GM21515 (cell line): ENCODE measurements at regions not wholly inside any gene's neighbourhood (a gene's known extent, or its start where the extent isn't known, plus 50 kb on each side); places are given as distances from the start of the nearest gene placed in this dataset.
"Not testable (repeated sequence)": the region's sequence is repeated elsewhere in the genome, so short reads cannot be mapped to it uniquely, and the experiment has no call there.

Experiments used
- ATAC-seq: cut with Tn5 transposase; IDR thresholded peaks from one replicate; pipeline ENCODE4 v1.9.1; 2021; ENCODE audit not compliant: unreplicated experiment

DNA sequence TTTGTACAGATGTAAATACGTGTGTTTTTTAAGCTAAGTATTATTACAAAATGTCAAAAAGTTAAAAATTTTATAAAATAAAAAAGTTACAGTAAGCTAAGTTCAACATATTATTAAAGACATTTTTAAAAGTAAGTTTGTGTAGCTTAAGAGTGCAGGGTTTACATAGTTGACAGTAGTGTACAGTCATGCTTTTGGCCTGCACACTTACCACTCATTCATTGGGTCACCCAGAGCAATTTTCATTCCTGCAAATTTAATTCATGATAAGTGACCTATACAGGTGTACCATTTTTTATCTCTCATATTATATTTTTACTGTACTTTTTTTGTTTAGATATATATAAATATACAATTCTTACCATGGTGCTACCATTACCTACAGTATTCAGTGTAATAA lies 769.9 kb upstream of the SLITRK6 start:
- ATAC-seq = no peak

DNA sequence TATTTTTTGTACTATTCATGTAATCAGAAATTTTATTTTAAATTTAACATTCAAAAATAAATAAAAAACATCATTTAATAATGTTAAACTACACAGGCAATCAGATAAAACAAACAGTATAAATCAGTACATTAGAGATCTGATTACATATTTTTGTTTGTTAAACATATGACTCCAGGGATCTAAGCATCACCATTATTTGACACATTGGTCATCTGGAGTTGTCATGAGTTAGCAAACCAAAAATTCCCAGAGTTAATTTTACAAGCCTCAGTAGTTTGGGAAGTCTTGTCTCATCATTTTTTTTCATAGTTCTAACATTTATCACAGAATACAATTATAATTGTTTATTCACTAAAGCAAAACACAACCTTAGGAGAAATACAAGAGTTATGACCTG lies 770.8 kb upstream of the SLITRK6 start:
- no peak for ATAC-seq

DNA sequence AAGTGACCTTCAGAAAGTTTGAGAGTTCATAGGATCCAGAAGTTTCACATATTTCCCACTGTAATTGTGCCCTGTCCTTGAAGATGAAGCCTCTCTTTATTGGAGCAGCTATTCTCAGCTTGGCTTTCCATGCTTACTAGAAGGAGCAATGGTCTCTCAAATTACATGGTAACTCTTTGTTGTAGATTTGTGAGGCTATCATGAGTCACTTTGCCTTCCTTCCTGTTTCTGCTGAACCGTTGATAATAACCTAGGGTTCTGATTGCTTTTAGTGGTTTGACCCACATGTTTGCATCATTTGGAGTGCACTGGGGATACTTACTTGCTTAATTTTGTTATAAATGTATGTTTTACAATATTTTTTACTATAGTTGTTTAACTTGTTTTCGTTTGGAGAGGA lies 772.9 kb upstream of the SLITRK6 start:
- no peak for ATAC-seq

DNA sequence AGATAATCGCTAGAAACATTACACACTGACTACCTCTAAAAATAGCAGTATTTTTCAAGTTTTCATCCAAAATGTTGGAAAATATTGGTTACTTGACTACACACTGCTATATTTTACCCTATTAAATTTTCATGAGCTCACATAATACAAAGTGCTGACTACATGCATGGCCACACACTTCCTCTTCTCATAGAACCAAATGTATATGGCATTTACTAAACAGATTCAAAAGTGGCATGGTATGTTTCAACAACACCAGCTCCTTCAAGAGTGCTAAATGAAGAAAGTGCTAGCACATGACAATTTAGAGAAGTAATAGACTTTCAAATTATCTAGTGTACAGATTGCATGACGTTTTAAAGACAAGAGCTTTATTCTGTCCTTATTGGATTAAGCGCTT lies 780.4 kb upstream of the SLITRK6 start:
- no peak for ATAC-seq

DNA sequence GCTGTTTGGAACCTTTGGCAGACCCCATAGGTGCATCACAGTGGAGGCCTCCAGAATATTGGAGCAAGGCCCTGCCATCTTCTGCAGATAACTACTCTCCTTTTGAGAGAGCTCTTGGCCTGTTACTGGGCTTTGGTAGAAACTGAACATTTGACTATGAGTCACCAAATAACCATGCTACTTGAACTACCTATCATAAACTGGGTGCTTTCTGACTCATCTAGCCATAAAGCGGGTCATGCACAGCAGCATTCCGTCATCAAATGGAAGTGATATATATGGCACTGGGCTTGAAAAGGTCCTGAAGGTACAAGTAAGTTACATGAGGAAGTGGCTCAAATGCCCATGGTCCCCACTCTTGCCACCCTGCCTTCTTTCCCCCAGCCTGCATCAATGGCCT lies 782.5 kb upstream of the SLITRK6 start:
- no peak for ATAC-seq

DNA sequence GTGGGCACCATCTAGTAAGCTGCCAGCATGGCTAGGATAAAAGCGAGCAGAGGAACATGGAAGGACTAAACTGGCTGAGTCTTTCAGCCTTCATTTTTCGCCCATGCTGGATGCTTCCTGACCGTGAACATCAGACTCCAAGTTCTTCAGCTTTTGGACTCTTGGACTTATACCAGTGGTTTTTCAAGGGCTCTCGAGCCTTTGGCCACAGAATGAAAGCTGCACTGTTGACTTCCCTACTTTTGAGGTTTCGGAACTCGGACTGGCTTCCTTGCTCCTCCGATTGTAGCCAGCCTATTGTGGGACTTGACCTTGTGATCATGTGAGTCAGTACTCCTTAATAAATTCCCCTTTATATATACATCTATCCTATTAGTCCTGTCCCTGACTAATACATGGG lies 785.1 kb upstream of the SLITRK6 start:
- ATAC-seq = no peak

DNA sequence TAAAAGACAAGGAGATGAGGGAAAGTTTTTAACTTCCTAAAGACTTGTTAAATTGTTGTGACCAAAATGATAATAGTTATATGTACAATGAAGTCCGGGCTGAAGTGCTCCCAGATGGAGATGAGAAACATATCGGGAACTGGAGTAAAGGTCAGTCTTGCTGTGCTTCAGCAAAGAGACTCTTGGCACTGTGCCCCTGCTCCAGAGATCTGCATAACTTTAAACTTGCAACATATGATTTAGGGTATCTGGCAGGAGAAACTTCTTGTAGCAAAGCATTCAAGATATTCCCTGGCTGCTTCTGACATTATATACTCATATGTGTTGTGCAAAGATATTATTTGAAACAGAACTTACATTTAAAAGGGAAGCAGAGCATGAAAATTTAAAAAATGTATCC lies 786.6 kb upstream of the SLITRK6 start:
- ATAC-seq = no peak

DNA sequence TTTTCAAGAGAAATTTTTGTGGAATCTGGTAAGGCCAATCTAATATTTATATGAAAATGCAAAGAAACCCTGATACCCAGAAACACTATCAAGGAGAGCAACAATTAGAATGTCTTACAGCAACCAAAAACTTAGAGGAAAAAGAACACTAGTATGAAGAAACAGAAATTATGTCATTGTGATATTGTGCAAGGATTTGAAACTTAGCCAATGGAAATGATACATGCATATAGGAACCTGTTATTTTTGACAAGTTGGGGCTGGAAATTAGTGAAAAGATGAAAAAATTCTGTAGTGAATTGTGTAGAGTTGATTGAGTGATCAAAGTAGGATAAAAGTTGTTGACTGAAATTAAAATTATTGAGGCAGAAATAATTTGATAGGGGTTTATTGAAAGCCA lies 792.6 kb upstream of the SLITRK6 start:
- ATAC-seq = no peak

DNA sequence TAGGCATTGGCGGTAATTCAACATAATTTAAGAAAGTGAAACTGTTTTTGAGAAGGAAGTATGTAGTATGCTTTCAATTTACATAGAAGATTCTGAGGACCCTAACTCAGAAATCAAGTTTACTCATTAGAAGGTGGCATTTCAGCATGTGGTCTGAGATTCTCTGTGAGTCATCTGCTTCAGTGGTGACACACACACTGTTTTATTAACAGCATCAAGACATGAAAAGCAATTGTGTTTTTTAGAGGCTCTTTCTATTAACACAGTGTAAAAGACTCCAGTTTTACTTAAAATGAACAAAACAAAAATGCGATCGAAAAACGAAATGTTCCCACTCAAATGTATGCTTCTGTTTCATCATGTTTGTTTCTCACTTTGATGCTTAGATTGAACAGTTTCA lies 802.1 kb upstream of the SLITRK6 start:
- ATAC-seq = no peak

DNA sequence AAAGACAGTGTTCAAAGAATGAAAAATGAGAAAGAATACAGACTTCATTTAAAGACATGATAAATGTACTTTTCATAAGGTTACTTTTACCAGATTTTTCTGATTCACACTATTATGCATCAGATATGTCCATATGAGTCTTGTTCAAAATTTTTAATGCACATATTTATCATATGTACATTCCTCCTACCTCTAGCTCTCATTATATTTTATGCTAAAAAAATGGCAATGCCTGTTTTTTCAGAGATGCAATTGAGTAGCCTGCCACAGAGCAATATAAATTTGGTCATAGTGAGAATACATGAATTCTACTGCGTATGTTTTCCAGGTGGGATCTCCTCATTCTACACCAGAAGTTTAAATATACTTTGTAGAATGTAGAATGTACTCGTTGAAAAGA lies 807.0 kb upstream of the SLITRK6 start:
- no peak for ATAC-seq

DNA sequence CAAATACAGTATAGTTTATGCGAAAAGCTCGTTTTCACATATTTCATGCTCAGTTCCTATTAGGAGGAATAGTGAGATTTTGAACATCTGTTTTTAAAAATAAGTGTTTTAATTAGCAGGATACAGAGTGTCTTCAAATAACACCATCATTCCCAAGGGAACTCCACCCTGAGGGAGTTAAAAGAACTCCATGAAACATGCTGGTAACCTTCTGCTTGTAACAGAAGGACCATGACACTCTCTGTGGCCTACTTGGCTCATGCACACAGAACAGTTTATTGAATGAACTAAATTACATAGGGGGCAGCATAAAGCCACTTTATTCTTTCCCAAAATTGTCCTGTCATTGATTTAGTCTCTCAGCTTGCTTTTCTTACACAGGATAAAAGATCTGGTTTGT lies 809.5 kb upstream of the SLITRK6 start:
- no peak for ATAC-seq

DNA sequence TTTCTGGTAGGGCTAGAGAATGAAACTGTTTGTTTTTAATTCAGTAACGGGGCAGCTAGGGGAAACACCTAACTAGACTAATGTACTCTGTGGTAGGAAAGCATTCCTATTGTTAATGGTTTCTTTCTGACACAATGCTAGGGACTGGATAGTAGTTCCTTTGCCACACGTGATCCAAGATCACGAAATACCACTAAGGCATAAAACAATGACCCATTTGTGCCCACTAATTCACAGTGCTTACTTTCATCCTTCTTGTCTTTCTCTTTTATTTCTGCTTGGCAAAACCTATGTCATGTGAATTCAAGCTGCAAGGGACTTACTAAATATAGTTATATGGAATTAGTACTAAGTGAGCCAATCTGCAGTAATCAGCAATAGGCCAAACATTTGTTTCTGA lies 834.1 kb upstream of the SLITRK6 start:
- no peak for ATAC-seq

DNA sequence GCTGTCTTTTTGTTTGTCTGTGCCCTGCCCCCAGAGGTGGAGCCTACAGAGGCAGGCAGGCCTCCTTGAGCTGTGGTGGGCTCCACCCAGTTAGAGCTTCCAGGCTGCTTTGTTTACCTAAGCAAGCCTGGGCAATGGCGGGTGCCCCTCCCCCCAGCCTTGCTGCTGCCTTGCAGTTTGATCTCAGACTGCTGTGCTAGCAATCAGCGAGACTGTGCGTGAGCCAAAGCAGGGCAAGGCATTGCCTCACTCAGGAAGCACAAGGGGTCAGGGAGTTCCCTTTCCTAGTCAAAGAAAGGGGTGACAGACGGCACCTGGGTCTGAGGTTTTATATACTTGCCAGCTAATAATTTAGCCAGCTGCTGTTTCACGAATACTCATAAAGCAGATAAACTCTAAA lies 852.0 kb upstream of the SLITRK6 start:
- ATAC-seq = not testable (repeated sequence)

DNA sequence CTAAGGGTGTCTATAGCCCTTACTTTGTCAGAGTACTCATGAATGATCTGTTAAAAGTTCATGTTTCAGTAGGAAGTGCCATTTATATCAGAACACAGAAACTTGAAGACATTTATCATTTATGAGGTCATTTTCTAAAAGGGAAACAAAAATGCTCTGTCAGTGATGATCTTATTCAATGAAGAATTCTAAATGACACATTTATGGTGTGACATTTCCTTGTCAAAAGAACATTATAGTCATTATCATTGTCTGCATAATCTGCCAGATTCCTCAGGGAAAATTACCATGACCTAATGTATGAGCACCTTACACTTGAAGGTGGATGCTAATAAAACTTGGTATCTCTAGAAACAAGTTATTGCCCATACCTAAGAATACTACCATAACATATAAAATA lies 853.8 kb upstream of the SLITRK6 start:
- no peak for ATAC-seq

DNA sequence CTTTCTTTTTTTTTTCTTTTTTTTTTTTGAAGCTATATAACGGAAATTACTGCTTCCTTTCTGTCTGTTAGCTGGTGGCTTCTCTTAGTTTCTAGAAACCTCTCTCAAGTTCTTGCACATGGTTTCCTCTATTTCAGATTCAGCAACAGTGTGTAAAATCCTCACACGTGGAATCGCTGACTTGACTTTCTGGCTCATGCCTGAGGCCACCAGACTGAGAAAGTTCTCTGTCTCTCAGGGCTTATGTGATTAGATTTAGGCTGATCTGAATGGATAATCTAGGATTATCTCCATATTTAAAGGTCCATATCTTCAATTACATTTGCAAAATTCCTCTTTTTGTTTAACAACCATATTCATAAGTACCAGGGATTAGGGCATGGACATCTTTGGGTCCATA lies 856.3 kb upstream of the SLITRK6 start:
- ATAC-seq = no peak

DNA sequence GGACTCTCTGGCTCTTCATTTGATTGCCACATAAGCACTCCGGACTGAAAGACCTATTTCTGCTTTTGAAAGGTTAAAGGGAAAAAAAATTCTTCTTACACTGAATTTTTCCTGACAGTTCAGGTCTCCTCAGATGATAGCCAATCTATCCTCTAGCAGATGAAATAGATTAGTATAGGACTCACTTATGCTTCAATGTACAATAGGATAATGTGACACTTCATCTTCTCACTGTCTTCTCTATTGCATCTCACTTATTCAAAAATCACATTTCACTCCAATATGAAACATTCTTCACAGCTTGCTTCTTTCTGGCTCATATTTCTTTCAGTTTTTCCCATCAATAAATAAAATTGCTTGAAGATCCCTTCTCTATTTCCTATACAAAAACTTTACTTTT lies 860.9 kb upstream of the SLITRK6 start:
- no peak for ATAC-seq

DNA sequence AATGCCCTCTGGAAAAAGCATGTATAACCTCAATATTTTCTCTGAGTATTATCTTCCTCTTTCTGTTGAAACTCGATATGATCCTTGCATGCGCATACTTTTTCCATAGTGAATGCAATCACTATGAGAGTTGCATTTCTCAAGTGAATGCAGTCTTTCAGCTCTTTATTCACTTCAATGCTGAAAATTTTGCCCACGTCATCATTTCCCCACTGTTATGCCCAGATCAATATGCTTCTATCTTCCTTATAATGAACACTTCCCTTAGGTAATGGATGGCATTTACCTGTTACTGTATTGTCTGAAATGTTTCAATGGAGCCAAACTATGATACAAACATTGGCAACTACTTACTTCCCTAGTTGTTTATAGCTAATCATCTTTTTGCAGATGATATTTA lies 866.6 kb upstream of the SLITRK6 start:
- ATAC-seq = no peak

DNA sequence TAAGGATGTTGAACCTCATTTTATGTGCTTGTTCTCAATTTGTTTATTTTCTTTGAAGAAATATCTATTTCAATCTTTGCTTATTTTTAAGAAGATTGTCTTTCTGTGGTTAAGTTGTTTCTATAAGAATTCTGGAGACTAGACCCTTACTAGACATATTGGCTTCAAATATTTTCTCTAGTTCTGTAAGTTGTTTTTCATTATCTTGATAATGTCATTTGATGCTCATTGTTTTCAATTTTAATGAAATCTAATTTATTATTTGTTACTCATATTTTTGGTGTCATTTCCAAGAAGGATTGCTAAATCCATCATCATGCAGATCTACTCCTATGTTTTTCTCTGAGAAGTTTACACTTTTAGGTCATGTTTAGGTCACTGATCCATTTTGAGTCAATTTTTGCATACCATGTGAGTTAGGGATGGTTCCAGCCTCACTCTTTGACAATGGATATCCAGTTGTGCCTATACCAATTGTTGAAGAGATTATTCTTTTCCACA lies 874.8 kb upstream of the SLITRK6 start:
- no peak for ATAC-seq

DNA sequence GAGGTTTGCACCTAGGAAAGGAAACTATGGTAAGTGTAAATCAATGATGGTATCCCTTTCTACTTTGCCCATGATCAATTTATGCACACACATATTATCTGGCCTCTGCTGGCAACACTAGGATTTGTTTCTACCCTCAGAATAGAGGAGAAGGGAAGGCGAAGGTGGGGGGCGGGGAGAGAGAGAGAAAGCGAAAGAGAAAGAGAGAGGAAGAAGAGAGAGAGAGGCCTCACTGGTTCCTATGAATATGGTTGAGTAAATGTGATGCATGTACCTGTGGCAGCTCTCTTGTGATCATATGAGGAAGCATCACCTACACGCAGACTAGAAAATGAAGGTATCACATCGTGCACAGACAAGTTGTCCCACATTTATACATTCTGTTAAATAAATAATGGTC lies 882.0 kb upstream of the SLITRK6 start:
- no peak for ATAC-seq

DNA sequence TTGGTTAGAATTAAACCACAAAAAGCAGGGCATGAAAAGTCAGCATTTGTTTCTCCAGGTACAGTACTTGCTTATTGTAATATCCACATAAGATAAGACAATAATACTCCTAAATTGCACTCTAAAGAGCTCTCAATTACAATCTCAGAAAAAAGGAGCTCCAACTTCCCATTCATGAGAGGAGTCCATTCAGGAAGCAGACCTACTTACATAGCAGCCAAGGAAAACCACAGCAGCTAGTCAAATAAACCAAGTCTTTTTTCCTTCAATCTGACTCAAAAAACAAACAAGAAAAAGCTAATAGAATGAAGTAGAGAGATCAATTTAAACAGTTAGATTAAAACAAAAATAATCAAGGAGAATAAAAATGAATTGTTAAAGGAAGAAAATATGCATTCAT lies 885.2 kb upstream of the SLITRK6 start:
- ATAC-seq = no peak

DNA sequence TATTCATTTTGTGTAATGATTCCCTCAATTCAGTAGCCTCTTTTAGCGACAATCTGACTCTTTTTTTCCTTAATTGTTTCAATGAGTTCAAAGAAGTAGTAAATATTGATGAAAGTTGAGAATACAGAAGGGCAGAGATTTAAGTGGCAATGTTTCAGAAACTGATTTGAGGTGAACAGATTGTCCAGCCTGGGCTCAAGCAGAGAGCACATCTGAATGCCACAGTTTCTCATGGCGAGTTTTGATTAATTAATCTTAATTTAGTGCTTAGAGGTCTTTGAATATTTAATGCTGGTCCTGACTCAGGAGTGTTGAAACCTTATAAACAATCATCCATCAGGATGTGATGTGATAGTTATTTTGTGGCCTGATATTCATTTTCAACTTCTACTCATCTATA lies 890.7 kb upstream of the SLITRK6 start:
- no peak for ATAC-seq

DNA sequence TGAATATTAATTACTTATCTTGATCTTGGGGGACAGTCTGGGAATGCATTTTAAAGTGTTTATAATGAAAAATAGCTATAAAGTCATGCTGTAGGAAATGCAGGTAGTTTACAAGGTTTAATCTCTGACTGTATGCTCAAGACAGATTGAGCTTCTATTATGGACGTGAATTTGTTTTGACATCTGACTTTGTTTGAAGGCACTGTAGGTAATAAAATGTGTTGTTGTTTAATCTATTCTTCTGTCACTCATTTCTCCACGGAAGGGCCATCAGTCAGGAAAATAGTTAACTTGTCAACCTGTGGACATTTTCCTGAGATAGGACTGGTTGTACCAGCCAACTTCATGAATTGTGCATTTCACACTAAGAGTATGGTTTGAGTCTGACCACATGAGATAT lies 893.1 kb upstream of the SLITRK6 start:
- no peak for ATAC-seq

DNA sequence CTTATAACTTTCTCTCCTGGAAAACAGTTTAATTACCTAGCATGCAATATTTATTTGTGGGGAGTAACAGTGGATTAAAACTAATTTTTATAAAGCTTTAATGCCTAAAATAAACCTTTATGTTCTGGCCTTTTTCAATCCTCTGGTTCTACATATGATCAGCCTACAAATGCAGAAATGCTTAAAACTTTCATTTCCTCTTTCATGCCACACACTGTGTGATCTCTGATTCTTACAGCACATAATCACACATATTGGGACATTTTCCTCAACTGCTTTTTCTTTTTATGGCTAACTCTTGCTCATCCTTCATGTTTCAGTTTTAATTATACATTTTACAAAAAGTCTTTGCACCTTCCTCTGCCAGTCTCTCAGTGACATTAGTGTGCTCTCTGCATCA lies 910.8 kb upstream of the SLITRK6 start:
- no peak for ATAC-seq

DNA sequence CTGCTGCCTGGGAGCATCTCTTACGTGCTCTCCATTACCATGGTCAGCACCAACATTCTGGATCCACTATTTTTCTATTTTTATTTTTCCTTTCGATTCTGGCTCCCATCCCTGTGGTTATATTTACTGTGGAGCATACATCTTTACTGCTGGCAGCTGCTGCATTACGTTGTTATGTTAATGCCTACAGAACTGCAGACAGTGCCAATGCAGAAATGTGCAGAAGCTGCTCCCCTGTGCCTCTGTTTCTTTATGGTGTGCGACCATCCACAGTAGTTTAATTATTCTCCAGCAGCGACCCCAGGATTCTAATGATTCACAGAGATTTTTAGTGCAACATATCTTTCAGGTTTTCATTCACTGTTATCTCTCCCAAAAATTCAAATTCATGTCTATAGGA lies 911.7 kb upstream of the SLITRK6 start:
- ATAC-seq = no peak
